Gastroesophageal sphincter (tissue), 3 donors: ENCODE measurements at regions not wholly inside any gene's neighbourhood (a gene's known extent, or its start where the extent isn't known, plus 50 kb on each side); places are given as distances from the start of the nearest gene placed in this dataset.

Experiments
- EP300 ChIP-seq: sonication (generic); formaldehyde crosslinking; IDR thresholded peaks from one replicate; pipeline ENCODE4 v1.6.1; 2017; ENCODE audit warnings: antibody characterized with exemption, mild to moderate bottlenecking
- POLR2A ChIP-seq, 2 donors: fragments of 450-650 bp; IDR thresholded peaks; one replicate each; pipeline ENCODE4 v1.6.1; 2017; ENCODE audit warnings: antibody characterized with exemption in 2 of 2, mild to moderate bottlenecking in 2 of 2, moderate library complexity in 1 of 2
- POLR2AphosphoS5 ChIP-seq: sonication (generic); formaldehyde crosslinking; IDR thresholded peaks from one replicate; pipeline ENCODE4 v1.6.1; 2017; ENCODE audit warnings: antibody characterized with exemption
- TF ChIP-seq, protein P1 (sequence below), 4 experiments: fragments of 200-600 bp in 2 of 4; fragments of 450-650 bp in 2 of 4; sonication (generic) in 1 of 4; IDR thresholded peaks; one replicate each; pipeline ENCODE4 v1.5.1; 2017 to 2019; ENCODE audit warnings: antibody characterized with exemption in 4 of 4, mild to moderate bottlenecking in 2 of 4, moderate library complexity in 2 of 4

DNA sequence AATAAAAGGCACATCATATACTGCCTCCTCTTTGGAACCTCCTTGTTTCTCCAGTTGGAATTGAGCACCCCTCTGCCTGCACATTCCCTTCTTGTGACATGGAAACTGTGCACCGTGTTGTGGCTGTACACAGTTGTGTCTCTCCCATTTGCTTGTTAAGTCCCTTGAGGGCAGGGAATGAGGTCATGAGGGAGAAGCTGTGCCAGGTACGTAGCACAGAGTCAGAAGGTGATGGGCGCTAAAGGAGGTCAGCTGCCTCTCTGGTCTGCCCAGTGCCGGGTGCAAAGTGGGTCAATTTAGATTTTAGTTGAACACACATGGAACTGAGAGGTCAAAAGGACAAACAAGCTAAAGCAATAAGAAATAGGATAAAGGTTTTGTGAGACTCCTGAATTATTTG lies 124.4 kb downstream of the FAM43A start:
- TF ChIP-seq, protein P1, sequence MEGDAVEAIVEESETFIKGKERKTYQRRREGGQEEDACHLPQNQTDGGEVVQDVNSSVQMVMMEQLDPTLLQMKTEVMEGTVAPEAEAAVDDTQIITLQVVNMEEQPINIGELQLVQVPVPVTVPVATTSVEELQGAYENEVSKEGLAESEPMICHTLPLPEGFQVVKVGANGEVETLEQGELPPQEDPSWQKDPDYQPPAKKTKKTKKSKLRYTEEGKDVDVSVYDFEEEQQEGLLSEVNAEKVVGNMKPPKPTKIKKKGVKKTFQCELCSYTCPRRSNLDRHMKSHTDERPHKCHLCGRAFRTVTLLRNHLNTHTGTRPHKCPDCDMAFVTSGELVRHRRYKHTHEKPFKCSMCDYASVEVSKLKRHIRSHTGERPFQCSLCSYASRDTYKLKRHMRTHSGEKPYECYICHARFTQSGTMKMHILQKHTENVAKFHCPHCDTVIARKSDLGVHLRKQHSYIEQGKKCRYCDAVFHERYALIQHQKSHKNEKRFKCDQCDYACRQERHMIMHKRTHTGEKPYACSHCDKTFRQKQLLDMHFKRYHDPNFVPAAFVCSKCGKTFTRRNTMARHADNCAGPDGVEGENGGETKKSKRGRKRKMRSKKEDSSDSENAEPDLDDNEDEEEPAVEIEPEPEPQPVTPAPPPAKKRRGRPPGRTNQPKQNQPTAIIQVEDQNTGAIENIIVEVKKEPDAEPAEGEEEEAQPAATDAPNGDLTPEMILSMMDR (IDR thresholded peaks at IDR 0.05): no peak
- TF ChIP-seq POLR2AphosphoS5 (no peak), POLR2A (IDR thresholded peaks at IDR 0.05) (no peak), EP300 (no peak)
